ENCODE measurements at regions not wholly inside any gene's neighbourhood (a gene's known extent, or its start where the extent isn't known, plus 50 kb on each side); places are given as distances from the start of the nearest gene placed in this dataset.

GRCh38 chr2:15729709-15730544 is 138.3 kb downstream of the DDX1 start:
- Histone ChIP-seq H3K36me3 (replicated peaks; ENCODE audit: insufficient read depth, low read length) (no peaks in the 10 kb centered on the region), H3K27ac (ENCODE audit: low read length) (no peak overlapping the region), H3K79me2 (ENCODE audit: low read length) (no peaks in the 10 kb centered on the region), H3K9ac (ENCODE audit: low read length) (no peak overlapping the region), H3K9me3 (replicated peaks; ENCODE audit: insufficient read depth, low read length) (no peaks in the 10 kb centered on the region), H4K20me1 (ENCODE audit: insufficient read depth, low read length) (no peaks in the 10 kb centered on the region), H3K4me3 (ENCODE audit: low read length) (no peak overlapping the region), H3K4me1 (ENCODE audit: low read length) (no peaks in the 10 kb centered on the region), H3F3A (ENCODE audit: insufficient read depth, low read length) (no peaks in the 10 kb centered on the region), H2AFZ (ENCODE audit: low read length) (no peak overlapping the region), H3K4me2 (ENCODE audit: low read depth, low read length) (no peak overlapping the region), H3K27me3 (replicated peaks; ENCODE audit: insufficient read depth, low read length) (no peaks in the 10 kb centered on the region), H3K9me2 (replicated peaks; ENCODE audit: insufficient read depth, low read length) (no peaks in the 10 kb centered on the region)
- DNase-seq = no peak
- TF ChIP-seq EZH2phosphoT487 (IDR thresholded peaks at IDR 0.05; ENCODE audit: low read length) (no peak), CTCF (IDR thresholded peaks at IDR 0.05; ENCODE audit: low read length) (no peak), EZH2 (optimal IDR thresholded peaks at IDR 0.05; ENCODE audit: low read depth, low read length) (no peak)

- no peak overlapping the region for H3K4me3 ChIP-seq (ENCODE audit: low read length)
- no peaks in the 10 kb centered on the region for H3K9me3 ChIP-seq (replicated peaks; ENCODE audit: insufficient read depth, low read length)
- H3K4me1 ChIP-seq (ENCODE audit: low read length) = no peaks in the 10 kb centered on the region
- H3K9me2 ChIP-seq (replicated peaks; ENCODE audit: insufficient read depth, low read length) = no peaks in the 10 kb centered on the region
- H3K36me3 ChIP-seq (replicated peaks; ENCODE audit: insufficient read depth, low read length) = no peaks in the 10 kb centered on the region
- TF ChIP-seq EZH2 (optimal IDR thresholded peaks at IDR 0.05; ENCODE audit: low read depth, low read length) (no peak), EZH2phosphoT487 (IDR thresholded peaks at IDR 0.05; ENCODE audit: low read length) (no peak), CTCF (IDR thresholded peaks at IDR 0.05; ENCODE audit: low read length) (no peak)
- no peaks in the 10 kb centered on the region for H3K27me3 ChIP-seq (replicated peaks; ENCODE audit: insufficient read depth, low read length)
- DNase-seq = peak; percentile 18
- H3K79me2 ChIP-seq (ENCODE audit: low read length) = no peaks in the 10 kb centered on the region
- no peak overlapping the region for H3K4me2 ChIP-seq (ENCODE audit: low read depth, low read length)
- H2AFZ ChIP-seq (ENCODE audit: low read length) = no peak overlapping the region
- no peaks in the 10 kb centered on the region for H3F3A ChIP-seq (ENCODE audit: insufficient read depth, low read length)
- H3K27ac ChIP-seq (ENCODE audit: low read length) = no peak overlapping the region
- H4K20me1 ChIP-seq (ENCODE audit: insufficient read depth, low read length) = no peaks in the 10 kb centered on the region
- no peak overlapping the region for H3K9ac ChIP-seq (ENCODE audit: low read length)
Measured at GRCh38 chr2:15730545-15731212, 139.0 kb downstream of the DDX1 start.

DNA sequence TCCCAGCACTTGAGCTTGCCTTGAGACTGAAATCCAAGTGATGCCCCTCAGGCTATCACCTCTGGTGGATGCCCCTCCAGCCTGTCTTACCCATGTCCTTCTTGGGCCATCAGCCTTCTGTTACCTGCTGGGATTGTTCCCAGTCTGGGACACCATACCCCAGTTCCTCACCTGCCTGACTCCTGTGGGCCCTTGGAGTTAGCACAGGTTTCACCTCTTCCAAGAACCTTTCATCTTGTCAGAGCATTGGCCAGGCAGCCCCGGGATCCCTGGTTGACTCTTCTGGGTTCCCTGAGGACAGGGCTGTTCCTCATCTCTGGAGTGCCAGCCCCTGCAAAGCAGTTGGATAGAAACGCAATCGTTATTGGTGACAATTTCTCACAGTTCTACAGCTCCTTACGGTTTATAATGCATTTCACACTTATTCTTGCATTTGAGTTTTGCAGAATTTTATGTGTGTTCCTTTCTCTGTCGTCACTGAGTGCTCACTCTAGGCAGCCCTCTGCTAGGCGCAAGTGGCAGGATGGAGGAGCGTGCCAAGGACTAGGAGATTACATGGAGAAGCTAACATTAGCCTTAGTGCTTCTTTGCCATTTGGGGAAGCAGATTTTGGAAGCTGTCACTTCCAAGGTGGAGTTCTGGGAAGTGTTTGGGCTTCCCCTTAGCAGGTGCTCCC is 139.7 kb downstream of the DDX1 start:
- Histone ChIP-seq H3K4me3 (ENCODE audit: low read length) (no peak overlapping the region), H3F3A (ENCODE audit: insufficient read depth, low read length) (no peaks in the 10 kb centered on the region), H3K4me2 (ENCODE audit: low read depth, low read length) (no peak overlapping the region), H3K27ac (ENCODE audit: low read length) (no peak overlapping the region), H4K20me1 (ENCODE audit: insufficient read depth, low read length) (no peaks in the 10 kb centered on the region), H3K9me2 (replicated peaks; ENCODE audit: insufficient read depth, low read length) (no peaks in the 10 kb centered on the region), H3K9me3 (replicated peaks; ENCODE audit: insufficient read depth, low read length) (no peaks in the 10 kb centered on the region), H2AFZ (ENCODE audit: low read length) (no peak overlapping the region), H3K79me2 (ENCODE audit: low read length) (no peaks in the 10 kb centered on the region), H3K4me1 (ENCODE audit: low read length) (no peaks in the 10 kb centered on the region), H3K9ac (ENCODE audit: low read length) (no peak overlapping the region), H3K27me3 (replicated peaks; ENCODE audit: insufficient read depth, low read length) (no peaks in the 10 kb centered on the region), H3K36me3 (replicated peaks; ENCODE audit: insufficient read depth, low read length) (no peaks in the 10 kb centered on the region)
- no peak for DNase-seq
- TF ChIP-seq CTCF (IDR thresholded peaks at IDR 0.05; ENCODE audit: low read length) (no peak), EZH2phosphoT487 (IDR thresholded peaks at IDR 0.05; ENCODE audit: low read length) (no peak), EZH2 (optimal IDR thresholded peaks at IDR 0.05; ENCODE audit: low read depth, low read length) (no peak)
